GM19025 (cell line): ENCODE measurements at regions not wholly inside any gene's neighbourhood (a gene's known extent, or its start where the extent isn't known, plus 50 kb on each side); places are given as distances from the start of the nearest gene placed in this dataset.
A peak's percentile ranks its signal among the peaks of the same experiment; 100 is the strongest.
"Not testable (repeated sequence)": the region's sequence is repeated elsewhere in the genome, so short reads cannot be mapped to it uniquely, and the experiment has no call there.

Experiments used
- ATAC-seq: cut with Tn5 transposase; IDR thresholded peaks from one replicate; pipeline ENCODE4 v1.9.1; 2021; ENCODE audit warnings: mild to moderate bottlenecking, low read depth, moderate library complexity; ENCODE audit not compliant: unreplicated experiment

- ATAC-seq, result no peak
Observed at GRCh38 chr16:72609066-72609465, 437.1 kb upstream of the PMFBP1 start.

GRCh38 chr16:72604375-72604774 is 432.4 kb upstream of the PMFBP1 start:
- no peak for ATAC-seq

GRCh38 chr16:72602499-72602898 is 430.5 kb upstream of the PMFBP1 start:
- no peak for ATAC-seq

- ATAC-seq, result no peak
Observed at GRCh38 chr16:72598696-72599095, 426.7 kb upstream of the PMFBP1 start.

GRCh38 chr16:72597938-72598337 is 426.0 kb upstream of the PMFBP1 start:
- no peak for ATAC-seq

GRCh38 chr16:72596373-72596772 is 424.4 kb upstream of the PMFBP1 start:
- no peak for ATAC-seq

GRCh38 chr16:72590151-72590937 is 418.4 kb upstream of the PMFBP1 start:
- ATAC-seq, result peak; percentile 82

- no peak for ATAC-seq
Observed at GRCh38 chr16:72588551-72588950, 416.6 kb upstream of the PMFBP1 start.

- not testable (repeated sequence) for ATAC-seq
Observed at GRCh38 chr16:72578061-72578460, 406.1 kb upstream of the PMFBP1 start.

- no peak for ATAC-seq
Observed at GRCh38 chr16:72576189-72576588, 404.2 kb upstream of the PMFBP1 start.

- no peak for ATAC-seq
Observed at GRCh38 chr16:72569677-72570076, 397.7 kb upstream of the PMFBP1 start.

GRCh38 chr16:72568502-72568901 is 396.5 kb upstream of the PMFBP1 start:
- ATAC-seq, result no peak

GRCh38 chr16:72566174-72566573 is 394.2 kb upstream of the PMFBP1 start:
- ATAC-seq, result no peak

GRCh38 chr16:72565106-72565505 is 393.2 kb upstream of the PMFBP1 start:
- ATAC-seq, result no peak

- ATAC-seq, result no peak
Observed at GRCh38 chr16:72560617-72561016, 388.7 kb upstream of the PMFBP1 start.

GRCh38 chr16:72558501-72558900 is 386.5 kb upstream of the PMFBP1 start:
- no peak for ATAC-seq

GRCh38 chr16:72554935-72555334 is 383.0 kb upstream of the PMFBP1 start:
- no peak for ATAC-seq

GRCh38 chr16:72552654-72553053 is 380.7 kb upstream of the PMFBP1 start:
- no peak for ATAC-seq

GRCh38 chr16:72551649-72552048 is 379.7 kb upstream of the PMFBP1 start:
- ATAC-seq, result no peak

- ATAC-seq, result no peak
Observed at GRCh38 chr16:72549878-72550277, 377.9 kb upstream of the PMFBP1 start.

- ATAC-seq, result no peak
Observed at GRCh38 chr16:72542102-72542501, 370.1 kb upstream of the PMFBP1 start.

GRCh38 chr16:72537664-72538063 is 365.7 kb upstream of the PMFBP1 start:
- ATAC-seq, result no peak
